H1 (cell line): ENCODE measurements at regions not wholly inside any gene's neighbourhood (a gene's known extent, or its start where the extent isn't known, plus 50 kb on each side); places are given as distances from the start of the nearest gene placed in this dataset.

Experiments
- CTCF ChIA-PET: fragments of 300-600 bp; sonication (Branson Sonifier 250); formaldehyde crosslinking; loops from one replicate; lab custom pipeline; 2021; ENCODE audit not compliant: partially characterized antibody; lab: Charles Lee
- POLR2A ChIA-PET: fragments of 300-600 bp; sonication (Branson Sonifier 250); formaldehyde crosslinking; loops from one replicate; lab custom pipeline; 2021; ENCODE audit warnings: inconsistent platforms; ENCODE audit not compliant: partially characterized antibody; lab: Charles Lee
- DNase-seq, 2 experiments: peaks; one replicate each; pipeline versions ENCODE4 v3.0.0 to v3.0.0-alpha.2; 2010 to 2022; ENCODE audit warnings: low spot score in 2 of 2, low read depth in 1 of 2, mixed read lengths in 1 of 2
- FAIRE-seq: peaks from 2 replicates; lab custom pipeline; 2011; peaks lifted over from hg19 to GRCh38; lab: Jason Lieb, UNC
- H2AFZ ChIP-seq: 2 replicates; pipeline ENCODE4 v1.8.1; 2012; ENCODE audit warnings: low read length, inconsistent platforms
- H2AK5ac ChIP-seq: 2 replicates; pipeline ENCODE4 v1.6.1; 2013; ENCODE audit warnings: low read depth, low read length
- H2BK120ac ChIP-seq: replicated peaks from 2 replicates; pipeline ENCODE3; 2013; ENCODE audit warnings: low read depth, low read length, inconsistent platforms
- H2BK12ac ChIP-seq: 2 replicates; pipeline ENCODE4 v1.6.1; 2013; ENCODE audit warnings: low read depth, low read length
- H2BK15ac ChIP-seq: 2 replicates; pipeline ENCODE4 v1.6.1; 2013; ENCODE audit warnings: low read length
- H2BK20ac ChIP-seq: 2 replicates; pipeline ENCODE4 v1.6.1; 2013; ENCODE audit warnings: low read length
- H2BK5ac ChIP-seq: 2 replicates; pipeline ENCODE4 v1.6.1; 2013; ENCODE audit warnings: low read depth, low read length
- H3K14ac ChIP-seq: 2 replicates; pipeline ENCODE4 v1.6.1; 2013; ENCODE audit warnings: inconsistent platforms; ENCODE audit not compliant: insufficient read length
- H3K18ac ChIP-seq: 2 replicates; pipeline ENCODE4 v1.6.1; 2013; ENCODE audit warnings: low read length; ENCODE audit errors: extremely low read depth
- H3K23ac ChIP-seq: 2 replicates; pipeline ENCODE4 v1.6.1; 2013; ENCODE audit warnings: inconsistent platforms; ENCODE audit not compliant: insufficient read length
- H3K23me2 ChIP-seq: 2 replicates; pipeline ENCODE4 v1.6.1; 2013; ENCODE audit warnings: low read depth, low read length
- H3K27ac ChIP-seq: 2 replicates; pipeline ENCODE4 v1.6.1; 2011; ENCODE audit warnings: low read depth, low read length, inconsistent platforms
- H3K27me3 ChIP-seq, 4 experiments: replicated peaks in 1 of 4; 1 replicate in 1 of 4; 2 replicates in 3 of 4; pipeline versions ENCODE4 v1.6.1 to v1.8.1; 2011 to 2013; ENCODE audit warnings: low read length in 3 of 4, mild to moderate bottlenecking in 3 of 4, inconsistent platforms in 2 of 4, mixed read lengths in 2 of 4, moderate library complexity in 1 of 4; ENCODE audit not compliant: control insufficient read depth in 3 of 4, insufficient read depth in 3 of 4; ENCODE audit errors: extremely low read depth in 1 of 4
- H3K36me3 ChIP-seq, 4 experiments: 2 replicates each; pipeline versions ENCODE4 v1.6.1 to v1.8.1; 2011 to 2013; ENCODE audit warnings: mild to moderate bottlenecking in 4 of 4, low read length in 3 of 4, moderate library complexity in 2 of 4, control low read depth in 1 of 4, inconsistent platforms in 1 of 4; ENCODE audit not compliant: insufficient read depth in 4 of 4, control insufficient read depth in 2 of 4
- H3K4ac ChIP-seq: replicated peaks from 2 replicates; pipeline ENCODE3; 2013; ENCODE audit warnings: low read length, low read depth, mixed read lengths, inconsistent platforms; ENCODE audit not compliant: insufficient read length
- H3K4me1 ChIP-seq, 4 experiments: replicated peaks in 1 of 4; 1 replicate in 1 of 4; 2 replicates in 3 of 4; pipeline versions ENCODE4 v1.6.1 to v1.8.1; 2011 to 2013; ENCODE audit warnings: low read length in 3 of 4, inconsistent platforms in 2 of 4, mixed read lengths in 1 of 4; ENCODE audit not compliant: insufficient read depth in 4 of 4, control insufficient read depth in 3 of 4
- H3K4me2 ChIP-seq, 2 experiments: 2 replicates each; pipeline versions ENCODE4 v1.6.1 to v1.8.1; 2011 to 2013; ENCODE audit warnings: low read depth in 2 of 2, low read length in 2 of 2, control low read depth in 1 of 2, inconsistent platforms in 1 of 2, mild to moderate bottlenecking in 1 of 2; ENCODE audit not compliant: insufficient read depth in 1 of 2
- H3K4me3 ChIP-seq, 4 experiments: fragments of 200-600, 300-600 bp in 1 of 4; sonication (generic), shearing (Covaris generic), sonication (Bioruptor Twin) in 1 of 4; 2 replicates each; pipeline versions ENCODE4 v1.5.1 to v1.8.1; 2011 to 2016; ENCODE audit warnings: low read length in 4 of 4, low read depth in 3 of 4, control low read depth in 2 of 4, inconsistent platforms in 2 of 4, mild to moderate bottlenecking in 2 of 4, mixed read lengths in 1 of 4, moderate library complexity in 1 of 4; ENCODE audit not compliant: insufficient read depth in 2 of 4; ENCODE audit errors: extremely low read depth in 1 of 4
- H3K56ac ChIP-seq: replicated peaks from 2 replicates; pipeline ENCODE3; 2013; ENCODE audit warnings: low read depth, mild to moderate bottlenecking, mixed read lengths, low read length, inconsistent platforms; ENCODE audit not compliant: insufficient read length
- H3K79me1 ChIP-seq: 2 replicates; pipeline ENCODE4 v1.6.1; 2013; ENCODE audit warnings: low read depth, low read length, control low read depth
- H3K79me2 ChIP-seq, 2 experiments: 2 replicates each; pipeline versions ENCODE4 v1.6.1 to v1.8.1; 2012 to 2013; ENCODE audit warnings: low read length in 2 of 2, mild to moderate bottlenecking in 2 of 2, inconsistent platforms in 1 of 2; ENCODE audit not compliant: insufficient read depth in 2 of 2, control insufficient read depth in 1 of 2
- H3K9ac ChIP-seq, 4 experiments: replicated peaks in 1 of 4; 1 replicate in 1 of 4; 2 replicates in 3 of 4; pipeline versions ENCODE4 v1.6.1 to v1.8.1; 2011 to 2013; ENCODE audit warnings: low read depth in 3 of 4, low read length in 3 of 4, control low read depth in 2 of 4, mild to moderate bottlenecking in 2 of 4, moderate library complexity in 2 of 4, inconsistent platforms in 1 of 4; ENCODE audit errors: extremely low read depth in 1 of 4
- H3K9me3 ChIP-seq, 2 experiments: 2 replicates each; pipeline versions ENCODE4 v1.6.1 to v1.8.1; 2012 to 2013; ENCODE audit warnings: mild to moderate bottlenecking in 2 of 2, moderate library complexity in 2 of 2, control low read depth in 1 of 2, inconsistent platforms in 1 of 2, low read depth in 1 of 2, low read length in 1 of 2, mixed read lengths in 1 of 2; ENCODE audit not compliant: insufficient read depth in 2 of 2
- H4K20me1 ChIP-seq, 2 experiments: replicated peaks in 1 of 2; 2 replicates each; pipeline versions ENCODE3 to v1.8.1; 2011 to 2013; ENCODE audit warnings: inconsistent platforms in 2 of 2, low read length in 2 of 2, mild to moderate bottlenecking in 1 of 2; ENCODE audit not compliant: insufficient read depth in 2 of 2, control insufficient read depth in 1 of 2
- H4K5ac ChIP-seq: 2 replicates; pipeline ENCODE4 v1.6.1; 2013; ENCODE audit warnings: low read length, low read depth, mixed read lengths, inconsistent platforms; ENCODE audit not compliant: insufficient read length
- H4K8ac ChIP-seq: 2 replicates; pipeline ENCODE4 v1.8.0; 2013; ENCODE audit warnings: mild to moderate bottlenecking, moderate library complexity, low read length, inconsistent platforms; ENCODE audit not compliant: insufficient read depth; ENCODE audit errors: extremely low read depth
- H4K91ac ChIP-seq: replicated peaks from 2 replicates; pipeline ENCODE3; 2013; ENCODE audit warnings: low read length, mixed read lengths, inconsistent platforms; ENCODE audit not compliant: insufficient read length
- ATF3 ChIP-seq: IDR thresholded peaks from 2 replicates; pipeline ENCODE4 v1.6.1; 2011; ENCODE audit warnings: low read depth, mild to moderate bottlenecking, low read length; ENCODE audit not compliant: insufficient read depth
- EGR1 ChIP-seq: IDR thresholded peaks from 2 replicates; pipeline ENCODE4 v1.6.1; 2011; ENCODE audit warnings: low read depth, low read length, borderline replicate concordance
- SP2 ChIP-seq: IDR thresholded peaks from 2 replicates; pipeline ENCODE4 v1.6.1; 2012; ENCODE audit warnings: mild to moderate bottlenecking, low read length, inconsistent platforms

GRCh38 chr6:140879946-140880345 is 1252.8 kb upstream of the GJE1 start:
- H2BK120ac ChIP-seq, result no peak overlapping the region
- ChIA-PET CTCF (no interaction called here), POLR2A (no interaction called here)
- DNase-seq (no peak), FAIRE-seq (no peak)
- no peaks in the 10 kb centered on the region for H3K27me3 ChIP-seq
- H3K4me1 ChIP-seq, result no peaks in the 10 kb centered on the region
- H3K79me2 ChIP-seq, result no peaks in the 10 kb centered on the region
- no peak overlapping the region for H3K27ac ChIP-seq
- H4K5ac ChIP-seq, result no peak overlapping the region
- no peaks in the 10 kb centered on the region for H3K79me1 ChIP-seq
- no peak overlapping the region for H2BK15ac ChIP-seq
- H3K23ac ChIP-seq, result no peak overlapping the region
- H3K14ac ChIP-seq, result no peak overlapping the region
- H3K23me2 ChIP-seq, result no peaks in the 10 kb centered on the region
- H3K4me2 ChIP-seq, result no peak overlapping the region
- H2AK5ac ChIP-seq, result no peak overlapping the region
- H2BK12ac ChIP-seq, result no peak overlapping the region
- no peak overlapping the region for H3K56ac ChIP-seq
- no peak overlapping the region for H3K4me3 ChIP-seq
- no peaks in the 10 kb centered on the region for H4K20me1 ChIP-seq
- H3K4ac ChIP-seq, result no peak overlapping the region
- no peak overlapping the region for H2BK20ac ChIP-seq
- H4K8ac ChIP-seq, result no peak overlapping the region
- TF ChIP-seq SP2 (no peak), EGR1 (no peak), ATF3 (no peak)
- TF ChIP-seq, all 59 proteins: peak for 0
- H3K36me3 ChIP-seq, result no peaks in the 10 kb centered on the region
- H2AFZ ChIP-seq, result no peak overlapping the region
- no peak overlapping the region for H2BK5ac ChIP-seq
- H3K18ac ChIP-seq, result no peak overlapping the region
- H3K9me3 ChIP-seq, result no peaks in the 10 kb centered on the region; a peak in 1 of 4 replicates
- H3K9ac ChIP-seq, result no peak overlapping the region
- no peak overlapping the region for H4K91ac ChIP-seq
